ENCODE measurements at regions not wholly inside any gene's neighbourhood (a gene's known extent, or its start where the extent isn't known, plus 50 kb on each side); places are given as distances from the start of the nearest gene placed in this dataset.

GRCh38 chr1:11414926-11415538, 63.9 kb upstream of the DISP3 start:
- DNase-seq = no peak
- H3K23ac ChIP-seq (ENCODE audit: low read length in 2 of 2) = no peak overlapping the region
- H3K18ac ChIP-seq (ENCODE audit: low read depth in 1 of 2, low read length in 2 of 2) = no peak overlapping the region
- no peak overlapping the region for H2BK5ac ChIP-seq (ENCODE audit: low read depth, low read length, poor library complexity, severe bottlenecking)
- no peak overlapping the region for H2AK5ac ChIP-seq (ENCODE audit: low read length, severe bottlenecking)
- no peaks in the 10 kb centered on the region for H3K36me3 ChIP-seq (ENCODE audit: control insufficient read depth in 1 of 2, insufficient read depth in 2 of 2, low read depth in 1 of 2, low read length in 2 of 2)
- H3K79me1 ChIP-seq (replicated peaks; ENCODE audit: low read length, poor library complexity, severe bottlenecking) = no peaks in the 10 kb centered on the region
- no peak overlapping the region for H2BK120ac ChIP-seq (ENCODE audit: low read depth, low read length)
- no peak overlapping the region for H3K4me3 ChIP-seq (ENCODE audit: insufficient read depth in 1 of 2, low read depth in 1 of 2, low read length in 2 of 2)
- H3K27ac ChIP-seq (ENCODE audit: low read length, poor library complexity, severe bottlenecking) = no peak overlapping the region
- no peaks in the 10 kb centered on the region for H3K9me3 ChIP-seq (ENCODE audit: control insufficient read depth, low read length)
- H3K4me2 ChIP-seq (ENCODE audit: low read length, poor library complexity, severe bottlenecking) = no peak overlapping the region
- H2BK12ac ChIP-seq (ENCODE audit: low read length in 2 of 2) = no peak overlapping the region
- no peak overlapping the region for H3K4ac ChIP-seq (ENCODE audit: low read depth in 1 of 2, low read length in 2 of 2)
- H2BK15ac ChIP-seq (ENCODE audit: low read depth, poor library complexity, severe bottlenecking) = no peak overlapping the region
- no peak overlapping the region for H3K14ac ChIP-seq (ENCODE audit: low read length in 2 of 2)
- 76% methylated on average over 17 of the region's 19 CpGs for WGBS
- H4K91ac ChIP-seq (ENCODE audit: low read length) = no peak overlapping the region
- H3K9ac ChIP-seq (ENCODE audit: low read length) = no peak overlapping the region
- H4K8ac ChIP-seq (ENCODE audit: low read length) = no peak overlapping the region
- no peak overlapping the region for H2AFZ ChIP-seq (ENCODE audit: low read depth, low read length)
- peaks cover 20 to 62% of the 10 kb centered on the region in 2 experiments for H3K27me3 ChIP-seq (ENCODE audit: control insufficient read depth in 1 of 2, insufficient read depth in 1 of 2, low read length in 2 of 2)
- no peaks in the 10 kb centered on the region for H3K4me1 ChIP-seq (ENCODE audit: control insufficient read depth, insufficient read depth, low read depth, low read length)

DNA sequence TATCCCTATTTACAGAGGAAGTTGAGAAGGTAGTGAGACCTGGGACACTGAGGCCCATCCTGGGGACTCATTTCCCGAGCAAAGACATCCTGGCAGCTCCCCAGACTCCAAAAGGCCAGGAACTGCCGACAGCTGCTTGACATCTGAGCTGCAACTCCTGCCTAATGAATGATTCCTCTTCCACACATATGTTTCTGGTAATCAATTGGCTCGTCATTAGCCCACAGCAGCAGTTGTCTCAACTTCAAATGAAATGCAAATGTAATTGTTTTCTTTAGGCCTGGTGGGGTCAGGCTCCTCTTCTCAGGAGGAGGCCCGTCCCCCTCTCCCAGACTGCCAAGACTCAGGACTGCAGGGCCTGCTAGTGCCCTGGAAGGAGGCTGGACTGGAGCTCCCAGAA, 61.8 kb upstream of the DISP3 start:
- DNase-seq = no peak
- Histone ChIP-seq H3K4me3 (ENCODE audit: insufficient read depth in 1 of 2, low read depth in 1 of 2, low read length in 2 of 2) (no peak overlapping the region), H3K14ac (ENCODE audit: low read length in 2 of 2) (no peak overlapping the region), H3K23ac (ENCODE audit: low read length in 2 of 2) (no peak overlapping the region), H3K9me3 (ENCODE audit: control insufficient read depth, low read length) (no peaks in the 10 kb centered on the region), H3K4me1 (ENCODE audit: control insufficient read depth, insufficient read depth, low read depth, low read length) (no peaks in the 10 kb centered on the region), H3K9ac (ENCODE audit: low read length) (no peak overlapping the region), H2AK5ac (ENCODE audit: low read length, severe bottlenecking) (no peak overlapping the region), H4K8ac (ENCODE audit: low read length) (no peak overlapping the region), H3K79me1 (replicated peaks; ENCODE audit: low read length, poor library complexity, severe bottlenecking) (no peaks in the 10 kb centered on the region), H4K91ac (ENCODE audit: low read length) (no peak overlapping the region), H3K27ac (ENCODE audit: low read length, poor library complexity, severe bottlenecking) (no peak overlapping the region), H3K27me3 (ENCODE audit: control insufficient read depth in 1 of 2, insufficient read depth in 1 of 2, low read length in 2 of 2) (peaks cover 23 to 58% of the 10 kb centered on the region in 2 experiments), H3K4ac (ENCODE audit: low read depth in 1 of 2, low read length in 2 of 2) (no peak overlapping the region), H2BK120ac (ENCODE audit: low read depth, low read length) (no peak overlapping the region), H3K18ac (ENCODE audit: low read depth in 1 of 2, low read length in 2 of 2) (no peak overlapping the region), H2BK5ac (ENCODE audit: low read depth, low read length, poor library complexity, severe bottlenecking) (no peak overlapping the region), H2BK12ac (ENCODE audit: low read length in 2 of 2) (no peak overlapping the region), H3K36me3 (ENCODE audit: control insufficient read depth in 1 of 2, insufficient read depth in 2 of 2, low read depth in 1 of 2, low read length in 2 of 2) (no peaks in the 10 kb centered on the region), H3K4me2 (ENCODE audit: low read length, poor library complexity, severe bottlenecking) (no peak overlapping the region), H2BK15ac (ENCODE audit: low read depth, poor library complexity, severe bottlenecking) (no peak overlapping the region), H2AFZ (ENCODE audit: low read depth, low read length) (no peak overlapping the region)
- WGBS = 3% methylated on average over 4 of the region's 4 CpGs

- no peak for DNase-seq
Measured at GRCh38 chr1:11418056-11418455, 60.9 kb upstream of the DISP3 start.

GRCh38 chr1:11421443-11421842, 57.5 kb upstream of the DISP3 start:
- Histone ChIP-seq H3K4ac (ENCODE audit: low read depth in 1 of 2, low read length in 2 of 2) (no peak overlapping the region), H3K4me3 (ENCODE audit: insufficient read depth in 1 of 2, low read depth in 1 of 2, low read length in 2 of 2) (no peak overlapping the region), H3K79me1 (replicated peaks; ENCODE audit: low read length, poor library complexity, severe bottlenecking) (no peaks in the 10 kb centered on the region), H3K23ac (ENCODE audit: low read length in 2 of 2) (no peak overlapping the region), H3K27ac (ENCODE audit: low read length, poor library complexity, severe bottlenecking) (no peak overlapping the region), H2AFZ (ENCODE audit: low read depth, low read length) (no peak overlapping the region), H3K18ac (ENCODE audit: low read depth in 1 of 2, low read length in 2 of 2) (no peak overlapping the region), H4K91ac (ENCODE audit: low read length) (no peak overlapping the region), H3K9me3 (ENCODE audit: control insufficient read depth, low read length) (no peaks in the 10 kb centered on the region), H4K8ac (ENCODE audit: low read length) (no peak overlapping the region), H2BK12ac (ENCODE audit: low read length in 2 of 2) (no peak overlapping the region), H3K27me3 (ENCODE audit: control insufficient read depth in 1 of 2, insufficient read depth in 1 of 2, low read length in 2 of 2) (peaks cover 13 to 40% of the 10 kb centered on the region in 2 experiments), H3K4me1 (ENCODE audit: control insufficient read depth, insufficient read depth, low read depth, low read length) (no peaks in the 10 kb centered on the region), H3K4me2 (ENCODE audit: low read length, poor library complexity, severe bottlenecking) (no peak overlapping the region), H3K36me3 (ENCODE audit: control insufficient read depth in 1 of 2, insufficient read depth in 2 of 2, low read depth in 1 of 2, low read length in 2 of 2) (no peaks in the 10 kb centered on the region), H3K14ac (ENCODE audit: low read length in 2 of 2) (no peak overlapping the region), H2BK5ac (ENCODE audit: low read depth, low read length, poor library complexity, severe bottlenecking) (no peak overlapping the region), H3K9ac (ENCODE audit: low read length) (no peak overlapping the region), H2BK120ac (ENCODE audit: low read depth, low read length) (no peak overlapping the region), H2BK15ac (ENCODE audit: low read depth, poor library complexity, severe bottlenecking) (no peak overlapping the region), H2AK5ac (ENCODE audit: low read length, severe bottlenecking) (no peak overlapping the region)
- WGBS = 85% methylated on average over 8 of the region's 8 CpGs
- DNase-seq = no peak

More at GRCh38 chr1:11418056-11418455, 60.9 kb upstream of the DISP3 start:
- Histone ChIP-seq H3K9ac (ENCODE audit: low read length) (no peak overlapping the region), H3K4me1 (ENCODE audit: control insufficient read depth, insufficient read depth, low read depth, low read length) (no peaks in the 10 kb centered on the region), H3K79me1 (replicated peaks; ENCODE audit: low read length, poor library complexity, severe bottlenecking) (no peaks in the 10 kb centered on the region), H2AK5ac (ENCODE audit: low read length, severe bottlenecking) (no peak overlapping the region), H3K27me3 (ENCODE audit: control insufficient read depth in 1 of 2, insufficient read depth in 1 of 2, low read length in 2 of 2) (peaks cover 23 to 61% of the 10 kb centered on the region in 2 experiments), H3K4me2 (ENCODE audit: low read length, poor library complexity, severe bottlenecking) (no peak overlapping the region), H2BK5ac (ENCODE audit: low read depth, low read length, poor library complexity, severe bottlenecking) (no peak overlapping the region), H3K36me3 (ENCODE audit: control insufficient read depth in 1 of 2, insufficient read depth in 2 of 2, low read depth in 1 of 2, low read length in 2 of 2) (no peaks in the 10 kb centered on the region), H2BK120ac (ENCODE audit: low read depth, low read length) (no peak overlapping the region), H2BK12ac (ENCODE audit: low read length in 2 of 2) (no peak overlapping the region), H3K18ac (ENCODE audit: low read depth in 1 of 2, low read length in 2 of 2) (no peak overlapping the region), H2BK15ac (ENCODE audit: low read depth, poor library complexity, severe bottlenecking) (no peak overlapping the region), H3K27ac (ENCODE audit: low read length, poor library complexity, severe bottlenecking) (no peak overlapping the region), H3K14ac (ENCODE audit: low read length in 2 of 2) (no peak overlapping the region), H3K23ac (ENCODE audit: low read length in 2 of 2) (no peak overlapping the region), H2AFZ (ENCODE audit: low read depth, low read length) (no peak overlapping the region), H4K91ac (ENCODE audit: low read length) (no peak overlapping the region), H3K9me3 (ENCODE audit: control insufficient read depth, low read length) (no peaks in the 10 kb centered on the region), H3K4me3 (ENCODE audit: insufficient read depth in 1 of 2, low read depth in 1 of 2, low read length in 2 of 2) (no peak overlapping the region), H4K8ac (ENCODE audit: low read length) (no peak overlapping the region), H3K4ac (ENCODE audit: low read depth in 1 of 2, low read length in 2 of 2) (no peak overlapping the region)
- 64% methylated on average over 4 of the region's 4 CpGs for WGBS
